GM12873 (cell line): ENCODE measurements at regions not wholly inside any gene's neighbourhood (a gene's known extent, or its start where the extent isn't known, plus 50 kb on each side); places are given as distances from the start of the nearest gene placed in this dataset.

Experiments
- TF ChIP-seq, protein P1 (sequence below): IDR thresholded peaks from 2 replicates; pipeline ENCODE4 v1.5.1; 2012; ENCODE audit warnings: low read depth, mild to moderate bottlenecking, moderate library complexity, low read length, control low read depth; ENCODE audit not compliant: insufficient read depth; ENCODE audit errors: missing control alignments

DNA sequence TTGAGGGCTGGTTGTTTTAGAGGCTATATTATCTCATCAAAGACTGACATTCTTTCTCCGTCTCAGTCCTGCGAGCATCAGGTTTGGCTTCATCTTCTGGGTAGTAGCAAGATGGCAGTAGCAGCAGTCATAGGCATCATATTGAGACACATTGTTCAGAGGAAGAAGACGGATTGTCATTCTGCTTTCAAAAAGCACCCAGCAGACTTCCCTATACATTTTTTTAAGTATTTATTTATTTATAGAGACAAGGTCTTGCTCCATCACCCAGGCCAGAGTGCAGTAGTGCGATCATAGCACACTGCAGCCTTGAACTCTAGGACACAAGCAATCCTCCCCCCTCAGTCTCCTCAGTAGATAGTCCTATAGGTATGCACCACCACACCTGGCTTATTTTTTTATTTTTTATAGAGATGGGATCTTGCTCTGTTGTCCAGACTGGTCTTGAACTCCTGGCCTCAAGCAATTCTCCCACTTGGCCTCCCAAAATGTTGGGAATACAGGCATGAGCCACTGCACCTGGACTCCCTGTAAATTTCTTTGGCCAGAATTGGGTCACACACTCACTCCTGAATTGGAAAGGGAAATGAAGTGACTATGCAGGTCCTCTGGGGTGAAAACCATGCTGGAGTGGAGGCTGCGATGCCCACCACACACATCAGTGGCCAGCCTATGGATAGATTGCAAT, 125.4 kb downstream of the SLC38A6 start:
- TF ChIP-seq, protein P1, sequence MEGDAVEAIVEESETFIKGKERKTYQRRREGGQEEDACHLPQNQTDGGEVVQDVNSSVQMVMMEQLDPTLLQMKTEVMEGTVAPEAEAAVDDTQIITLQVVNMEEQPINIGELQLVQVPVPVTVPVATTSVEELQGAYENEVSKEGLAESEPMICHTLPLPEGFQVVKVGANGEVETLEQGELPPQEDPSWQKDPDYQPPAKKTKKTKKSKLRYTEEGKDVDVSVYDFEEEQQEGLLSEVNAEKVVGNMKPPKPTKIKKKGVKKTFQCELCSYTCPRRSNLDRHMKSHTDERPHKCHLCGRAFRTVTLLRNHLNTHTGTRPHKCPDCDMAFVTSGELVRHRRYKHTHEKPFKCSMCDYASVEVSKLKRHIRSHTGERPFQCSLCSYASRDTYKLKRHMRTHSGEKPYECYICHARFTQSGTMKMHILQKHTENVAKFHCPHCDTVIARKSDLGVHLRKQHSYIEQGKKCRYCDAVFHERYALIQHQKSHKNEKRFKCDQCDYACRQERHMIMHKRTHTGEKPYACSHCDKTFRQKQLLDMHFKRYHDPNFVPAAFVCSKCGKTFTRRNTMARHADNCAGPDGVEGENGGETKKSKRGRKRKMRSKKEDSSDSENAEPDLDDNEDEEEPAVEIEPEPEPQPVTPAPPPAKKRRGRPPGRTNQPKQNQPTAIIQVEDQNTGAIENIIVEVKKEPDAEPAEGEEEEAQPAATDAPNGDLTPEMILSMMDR, result no peak

DNA sequence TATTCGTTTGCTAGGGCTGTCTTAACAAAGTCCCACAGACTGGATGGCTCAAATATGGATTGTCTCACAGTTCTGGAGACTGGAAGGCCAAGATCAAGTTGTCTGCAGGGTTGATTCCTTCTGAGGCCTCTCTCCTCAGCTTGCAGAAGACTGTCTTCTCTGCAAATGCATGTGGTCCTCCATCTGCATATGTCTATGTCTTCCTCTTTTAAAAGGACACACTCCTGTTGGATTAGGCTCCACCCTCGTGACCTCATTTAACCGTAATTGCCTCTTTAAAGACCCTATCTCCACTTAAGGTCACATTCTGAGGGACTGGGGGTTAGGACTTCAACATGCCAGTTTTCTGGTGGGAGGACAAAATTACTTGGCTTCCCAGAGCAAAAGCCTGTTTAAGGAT, 123.3 kb downstream of the SLC38A6 start:
- TF ChIP-seq, protein P1, result no peak

DNA sequence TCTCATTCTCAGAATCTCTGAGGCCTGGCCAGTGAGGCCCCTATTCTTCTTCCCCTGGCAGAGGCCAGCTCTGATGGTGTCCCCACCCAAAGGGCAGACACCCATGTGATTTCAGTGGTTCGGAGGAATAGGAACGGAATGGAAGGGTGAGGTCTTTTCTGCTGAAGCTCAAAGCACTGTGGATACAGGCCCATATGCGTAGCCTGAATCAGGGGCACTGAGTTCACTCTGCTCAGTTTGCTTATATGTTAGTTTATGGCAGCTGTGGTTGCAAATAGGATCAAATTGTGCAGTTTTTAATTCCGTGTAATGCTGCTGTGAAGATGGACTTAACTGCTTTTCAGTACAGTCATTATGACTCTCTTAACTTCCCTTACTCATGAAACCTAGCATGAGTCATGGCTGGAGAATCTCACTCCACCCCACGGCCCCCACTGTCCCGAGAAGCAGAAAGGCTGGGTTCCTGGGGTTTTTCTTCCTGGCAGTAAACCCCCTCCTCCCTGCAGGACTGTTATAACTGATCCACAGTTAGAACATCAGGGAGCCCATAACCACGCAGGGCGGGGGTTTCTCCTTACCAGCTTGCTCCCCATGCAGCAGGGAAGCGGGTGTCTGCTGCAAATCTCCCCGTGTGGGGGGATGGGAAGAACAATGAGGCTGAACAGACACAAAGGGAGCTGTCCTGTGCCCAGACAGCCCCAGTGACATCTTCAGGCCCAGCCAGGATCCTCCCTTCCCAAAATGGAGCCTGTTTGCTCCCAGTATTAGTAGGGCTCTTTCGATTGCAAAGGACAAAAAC, 122.7 kb downstream of the SLC38A6 start:
- TF ChIP-seq, protein P1, result no peak

DNA sequence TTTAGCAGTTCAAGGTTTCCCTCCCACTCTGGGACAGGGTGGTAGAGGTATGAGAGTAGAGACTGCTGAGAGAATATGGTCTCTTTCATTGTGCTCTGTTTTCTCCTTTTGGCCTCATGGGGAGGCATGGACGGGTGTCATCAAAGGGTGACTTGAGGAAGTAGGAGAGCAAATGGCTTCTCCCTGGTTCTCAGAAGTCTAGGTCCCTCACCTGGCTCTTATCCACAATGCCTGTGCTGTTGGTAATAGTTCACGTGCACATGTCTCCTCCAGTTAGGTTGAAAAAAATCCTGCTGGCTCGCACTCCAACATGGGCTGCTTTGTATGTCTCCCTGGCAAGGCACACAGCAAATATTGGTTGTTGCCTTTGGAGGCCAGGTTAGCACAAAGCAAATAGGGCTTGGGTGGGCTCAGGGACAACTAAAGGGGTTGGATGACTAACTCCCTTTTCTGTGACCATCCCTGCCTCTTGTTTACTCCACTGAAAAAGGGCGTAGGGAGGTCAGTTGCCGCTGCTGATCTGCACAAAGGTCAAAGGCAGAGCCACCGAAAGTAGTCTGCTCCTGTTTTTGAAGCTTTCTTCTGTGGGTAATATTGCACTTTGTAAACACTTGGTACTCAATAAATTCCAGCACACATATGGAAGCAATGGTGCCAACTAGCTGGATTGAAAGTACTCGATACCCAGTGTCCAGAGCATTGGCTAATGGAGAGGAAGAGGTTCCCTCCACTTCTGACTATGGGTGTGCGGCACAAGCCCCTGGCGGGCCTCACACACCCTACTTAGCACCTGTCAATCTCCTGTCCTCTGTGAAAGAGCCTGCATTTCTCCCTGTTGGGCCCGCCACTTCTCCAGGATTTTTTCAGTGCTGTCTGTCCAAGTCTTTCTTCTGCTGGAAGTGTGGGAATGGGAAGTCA, 121.8 kb downstream of the SLC38A6 start:
- TF ChIP-seq, protein P1, result no peak
